Peyer's patch (tissue), 4 donors: ENCODE measurements at regions not wholly inside any gene's neighbourhood (a gene's known extent, or its start where the extent isn't known, plus 50 kb on each side); places are given as distances from the start of the nearest gene placed in this dataset.

Experiments used
- DNase-seq, 3 donors: peaks; one replicate each; pipeline ENCODE4 v3.0.0-alpha.2; 2017 to 2019
- H3K27ac ChIP-seq, 4 donors: fragments of 200-600 bp; sonication (generic); one replicate each; pipeline ENCODE4 v1.5.1; 2016 to 2019
- H3K27me3 ChIP-seq, 2 donors: fragments of 200-600 bp; sonication (generic); one replicate each; pipeline ENCODE4 v1.5.1; 2019
- H3K36me3 ChIP-seq, 3 donors: fragments of 200-600 bp; sonication (generic); one replicate each; pipeline ENCODE4 v1.5.1; 2016 to 2019
- H3K4me1 ChIP-seq, 4 donors: fragments of 200-600 bp; sonication (generic); one replicate each; pipeline ENCODE4 v1.5.1; 2016 to 2019
- H3K4me3 ChIP-seq, 4 donors: fragments of 200-600 bp; sonication (generic); 1 replicate in 3 of 4; 2 replicates in 1 of 4; pipeline ENCODE4 v1.5.1; 2016 to 2019; ENCODE audit warnings: mild to moderate bottlenecking in 1 of 4
- H3K9me3 ChIP-seq, 4 donors: fragments of 200-600 bp; sonication (generic); one replicate each; pipeline ENCODE4 v1.5.1; 2016 to 2019; ENCODE audit warnings: mild to moderate bottlenecking in 1 of 4
- CTCF ChIP-seq, 6 experiments: fragments of 450-650 bp in 4 of 6; fragments of 200-600 bp in 2 of 6; sonication (generic) in 1 of 6; IDR thresholded peaks; one replicate each; pipeline ENCODE4 v1.5.1; 2017 to 2019; ENCODE audit warnings: antibody characterized with exemption in 6 of 6, mild to moderate bottlenecking in 3 of 6, moderate library complexity in 1 of 6
- POLR2A ChIP-seq, 2 donors: fragments of 450-650 bp; IDR thresholded peaks; one replicate each; pipeline ENCODE4 v1.5.1; 2017; ENCODE audit warnings: antibody characterized with exemption in 2 of 2, mild to moderate bottlenecking in 2 of 2, moderate library complexity in 2 of 2

DNA sequence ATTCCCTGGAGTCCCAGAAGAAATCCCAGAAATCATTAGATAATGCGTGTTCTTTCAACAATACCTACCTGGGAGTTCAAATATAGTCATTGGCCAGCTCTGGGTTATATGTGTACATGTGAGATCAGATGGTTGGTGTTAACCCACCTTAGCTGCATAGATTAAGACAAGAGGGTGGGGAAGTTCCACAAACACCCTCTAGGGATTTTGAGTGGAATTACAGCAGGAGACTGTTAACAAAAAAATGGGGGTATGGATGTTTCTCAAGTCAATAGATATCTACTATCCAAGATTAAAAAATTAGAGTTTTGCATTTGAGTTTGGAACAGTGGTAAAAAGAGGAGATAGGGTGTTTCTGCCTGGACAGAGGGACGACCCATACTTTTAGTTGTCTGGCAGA lies 282.5 kb upstream of the CNTN3 start:
- Histone ChIP-seq H3K4me3 (no peak overlapping the region), H3K27me3 (no peaks in the 10 kb centered on the region), H3K4me1 (no peaks in the 10 kb centered on the region), H3K9me3 (no peaks in the 10 kb centered on the region), H3K36me3 (no peaks in the 10 kb centered on the region), H3K27ac (no peak overlapping the region)
- TF ChIP-seq CTCF (IDR thresholded peaks at IDR 0.05) = peak in 1 of 6 experiments; percentile 7
- TF ChIP-seq POLR2A (IDR thresholded peaks at IDR 0.05) = no peak
- no peak for DNase-seq

DNA sequence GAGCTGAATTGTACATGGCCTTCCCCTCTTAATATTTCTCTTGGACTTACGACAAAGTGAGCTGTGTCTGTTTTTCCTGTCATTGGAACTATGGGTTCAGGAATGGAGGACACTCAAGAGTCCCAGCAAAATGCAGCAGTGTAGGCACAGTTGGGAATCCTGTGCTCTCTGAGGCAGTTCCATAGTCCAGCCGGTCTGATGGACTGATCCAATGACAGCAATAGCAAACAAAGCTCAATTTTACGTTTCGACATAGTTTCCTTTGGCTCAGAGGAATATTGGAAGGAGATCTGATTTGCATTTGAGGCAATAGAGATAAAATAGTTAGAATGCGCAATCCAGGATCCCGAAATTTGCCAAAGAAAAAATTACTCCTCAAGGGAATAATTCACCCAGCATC lies 276.9 kb upstream of the CNTN3 start:
- no peaks in the 10 kb centered on the region for H3K9me3 ChIP-seq
- H3K4me3 ChIP-seq = no peak overlapping the region
- TF ChIP-seq POLR2A (IDR thresholded peaks at IDR 0.05) (no peak), CTCF (IDR thresholded peaks at IDR 0.05) (no peak)
- H3K36me3 ChIP-seq = no peaks in the 10 kb centered on the region
- H3K27me3 ChIP-seq = no peaks in the 10 kb centered on the region
- DNase-seq = no peak
- H3K27ac ChIP-seq = no peak overlapping the region
- no peaks in the 10 kb centered on the region for H3K4me1 ChIP-seq

- H3K9me3 ChIP-seq = no peaks in the 10 kb centered on the region
- H3K4me3 ChIP-seq = no peak overlapping the region
- H3K27me3 ChIP-seq = no peaks in the 10 kb centered on the region
- H3K4me1 ChIP-seq = no peaks in the 10 kb centered on the region
- TF ChIP-seq POLR2A (IDR thresholded peaks at IDR 0.05) = no peak
- TF ChIP-seq CTCF (IDR thresholded peaks at IDR 0.05) = no peak
- no peak overlapping the region for H3K27ac ChIP-seq
- H3K36me3 ChIP-seq = no peaks in the 10 kb centered on the region
- DNase-seq = no peak
Observed at GRCh38 chr3:74883690-74884089, 269.2 kb upstream of the CNTN3 start.

GRCh38 chr3:74883222-74883621 lies 268.8 kb upstream of the CNTN3 start:
- no peaks in the 10 kb centered on the region for H3K27me3 ChIP-seq
- TF ChIP-seq POLR2A (IDR thresholded peaks at IDR 0.05) = no peak
- TF ChIP-seq CTCF (IDR thresholded peaks at IDR 0.05) = no peak
- DNase-seq = no peak
- no peaks in the 10 kb centered on the region for H3K4me1 ChIP-seq
- no peak overlapping the region for H3K27ac ChIP-seq
- no peaks in the 10 kb centered on the region for H3K9me3 ChIP-seq
- H3K4me3 ChIP-seq = no peak overlapping the region
- H3K36me3 ChIP-seq = no peaks in the 10 kb centered on the region

DNA sequence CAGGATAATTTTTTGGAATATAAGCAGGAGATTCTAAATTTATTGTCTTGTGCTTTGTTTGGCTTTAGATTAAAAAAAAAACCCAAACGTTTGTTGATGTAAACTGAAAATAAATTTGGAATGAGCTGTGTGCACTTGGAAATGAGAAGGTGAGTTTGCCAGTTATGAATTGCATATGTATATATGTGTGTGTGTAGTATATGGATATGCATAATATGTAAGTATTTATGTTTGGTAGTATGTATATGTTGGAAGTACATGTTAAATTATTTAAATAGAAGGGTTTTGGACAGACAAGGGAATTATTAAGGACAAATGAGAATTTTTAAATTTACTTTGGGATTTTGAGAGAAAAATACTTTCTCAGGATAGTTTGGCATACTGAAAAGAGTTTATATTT lies 265.8 kb upstream of the CNTN3 start:
- TF ChIP-seq CTCF (IDR thresholded peaks at IDR 0.05) (no peak), POLR2A (IDR thresholded peaks at IDR 0.05) (no peak)
- Histone ChIP-seq H3K4me1 (no peaks in the 10 kb centered on the region), H3K9me3 (no peaks in the 10 kb centered on the region), H3K27ac (no peak overlapping the region), H3K27me3 (no peaks in the 10 kb centered on the region), H3K4me3 (no peak overlapping the region), H3K36me3 (no peaks in the 10 kb centered on the region)
- no peak for DNase-seq

DNA sequence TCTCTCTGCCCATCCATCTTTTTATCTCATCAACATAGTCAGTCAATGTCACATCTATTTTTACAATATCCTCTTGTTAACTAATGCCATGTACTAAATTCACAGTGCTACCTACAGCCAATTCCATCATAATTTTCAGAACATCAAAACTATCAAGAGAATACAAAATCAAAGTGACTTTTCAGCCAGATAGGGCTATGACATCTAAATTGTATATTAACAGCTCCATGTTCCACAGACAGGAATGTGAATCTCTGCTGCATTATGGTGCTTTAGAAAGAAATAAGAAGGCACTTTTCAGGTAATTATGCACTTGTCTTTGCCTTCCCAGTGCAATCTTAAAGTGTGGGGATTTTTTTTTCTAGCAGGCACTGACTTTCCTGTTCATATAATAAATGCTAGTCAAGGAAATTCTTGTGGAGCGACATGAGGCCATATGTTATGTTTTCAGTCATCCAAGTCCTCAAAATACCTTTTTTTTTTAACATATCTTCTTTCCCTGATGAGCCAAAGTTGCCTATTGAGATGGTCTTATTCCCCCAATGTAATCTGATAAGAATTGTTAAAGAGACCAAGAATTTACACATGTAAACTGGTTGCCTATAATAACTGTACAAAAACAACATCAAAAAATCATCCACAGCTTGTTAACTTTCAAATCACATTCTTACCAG lies 252.0 kb upstream of the CNTN3 start:
- Histone ChIP-seq H3K4me3 (no peak overlapping the region), H3K9me3 (no peaks in the 10 kb centered on the region), H3K27ac (no peak overlapping the region), H3K4me1 (no peaks in the 10 kb centered on the region), H3K27me3 (peaks cover 0 to 5% of the 10 kb centered on the region in 2 donors), H3K36me3 (no peaks in the 10 kb centered on the region)
- DNase-seq = no peak
- TF ChIP-seq POLR2A (IDR thresholded peaks at IDR 0.05) = no peak
- TF ChIP-seq CTCF (IDR thresholded peaks at IDR 0.05) = no peak
